NCI-H446 (cell line): ENCODE measurements at regions not wholly inside any gene's neighbourhood (a gene's known extent, or its start where the extent isn't known, plus 50 kb on each side); places are given as distances from the start of the nearest gene placed in this dataset.
"Not testable (repeated sequence)": the region's sequence is repeated elsewhere in the genome, so short reads cannot be mapped to it uniquely, and the experiment has no call there.

Source experiments
- DNase-seq, 2 experiments: peaks; one replicate each; lab custom pipeline; 2025; lab: John Stamatoyannopoulos, UW

GRCh38 chr2:142484111-142484510 lies 353.3 kb upstream of the LRP1B start:
- peak in 1 of 2 experiments; percentile 23 for DNase-seq

DNA sequence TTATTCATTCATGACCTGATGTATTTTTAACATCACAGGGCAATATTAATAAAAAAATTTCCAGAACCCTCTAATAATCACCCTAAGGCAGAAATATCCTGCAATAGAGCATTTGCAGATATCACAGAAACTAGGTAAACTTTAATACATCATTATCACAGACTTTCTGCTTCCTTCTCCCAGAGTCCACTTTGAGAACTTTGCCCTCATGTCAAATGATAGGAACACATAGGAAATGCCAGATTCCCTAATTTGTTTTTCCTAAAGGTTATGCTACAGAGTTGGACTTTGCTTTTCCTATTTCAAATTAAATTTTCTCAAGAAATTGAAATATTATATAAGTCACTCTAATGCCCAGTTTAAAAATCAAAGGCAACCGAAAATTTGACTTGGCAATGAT lies 352.8 kb upstream of the LRP1B start:
- DNase-seq, result no peak

GRCh38 chr2:142478206-142478605 lies 347.4 kb upstream of the LRP1B start:
- no peak for DNase-seq

GRCh38 chr2:142472382-142472781 lies 341.6 kb upstream of the LRP1B start:
- peak; percentile 73 to 94 for DNase-seq

DNA sequence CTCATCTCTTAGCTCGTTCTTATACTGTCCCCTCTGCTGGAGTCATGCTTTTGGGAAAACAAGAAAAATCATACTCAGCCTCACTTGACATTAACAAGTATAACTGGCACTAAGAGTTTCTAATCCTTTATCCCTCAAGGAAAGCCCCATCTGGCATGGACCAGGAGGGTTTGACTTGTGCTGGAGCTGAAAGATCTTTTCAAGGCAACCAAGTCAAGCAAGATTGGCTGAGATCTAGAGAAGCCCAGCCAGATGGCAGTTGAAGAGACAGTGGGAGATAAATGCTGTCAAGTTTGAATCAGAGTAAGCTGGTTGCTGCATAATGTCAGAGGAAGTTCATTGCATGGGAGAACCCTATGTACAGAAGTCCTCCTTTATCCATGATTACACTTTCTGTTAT lies 336.5 kb upstream of the LRP1B start:
- DNase-seq, result peak in 1 of 2 experiments; percentile 43

DNA sequence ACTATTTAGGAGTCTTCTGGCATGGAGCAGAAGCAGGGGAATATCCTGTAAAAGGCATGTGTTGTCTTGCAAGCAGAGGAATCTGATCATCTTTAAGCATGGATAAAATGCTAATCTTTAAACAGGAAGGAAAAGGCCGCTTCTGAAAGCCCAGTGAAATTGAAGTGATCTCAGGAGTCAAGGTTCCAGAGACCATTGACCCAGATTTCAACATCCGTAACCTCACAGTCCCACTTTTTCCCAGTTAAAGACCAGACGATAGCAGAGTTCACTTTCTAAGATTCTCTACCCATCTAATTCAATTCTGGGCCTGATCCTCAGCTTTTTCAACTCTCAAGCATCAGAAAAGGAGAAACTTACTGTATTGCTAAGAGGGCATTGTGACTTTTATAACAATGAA lies 332.2 kb upstream of the LRP1B start:
- no peak for DNase-seq

DNA sequence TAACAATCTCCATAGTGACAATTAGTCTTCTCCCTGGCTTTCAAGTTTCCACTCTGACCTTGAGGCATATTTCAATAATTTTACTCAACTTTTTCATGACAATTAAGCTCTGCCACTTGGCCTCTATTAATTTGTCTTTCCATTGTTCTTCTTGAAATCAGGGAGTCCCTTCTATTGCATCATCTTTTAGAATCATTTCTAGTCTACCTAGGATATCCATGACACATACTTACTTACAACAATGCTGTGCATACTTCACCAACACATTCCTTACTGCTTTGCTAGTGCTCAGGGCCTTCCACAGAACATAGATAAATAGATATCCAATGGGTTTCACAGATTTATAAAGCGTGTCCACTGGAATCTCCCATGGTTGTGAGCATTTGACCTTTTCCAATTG lies 331.5 kb upstream of the LRP1B start:
- DNase-seq, result no peak

GRCh38 chr2:142445551-142446072 lies 314.8 kb upstream of the LRP1B start:
- DNase-seq, result no peak

- DNase-seq, result no peak
Measured at GRCh38 chr2:142445023-142445422, 314.2 kb upstream of the LRP1B start.

DNA sequence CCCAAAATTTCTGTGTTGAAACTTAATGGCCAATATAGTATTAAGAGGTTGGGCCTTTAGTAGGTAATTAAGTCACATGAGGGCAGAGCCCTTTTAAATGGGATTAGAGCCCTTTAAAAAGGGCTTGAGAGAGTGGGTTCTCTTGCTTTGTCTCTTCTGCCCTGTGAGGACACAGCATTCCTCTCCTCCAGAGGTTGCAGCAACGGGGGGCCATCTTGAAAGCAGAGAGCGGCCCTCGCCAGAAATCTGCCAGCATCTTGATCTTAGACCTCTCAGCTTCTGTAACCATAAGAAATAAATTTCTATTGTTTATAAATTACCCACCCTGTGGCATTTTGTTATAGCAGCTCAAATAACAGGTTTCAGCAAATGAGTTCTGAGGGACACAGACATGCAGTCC lies 305.0 kb upstream of the LRP1B start:
- DNase-seq, result no peak

DNA sequence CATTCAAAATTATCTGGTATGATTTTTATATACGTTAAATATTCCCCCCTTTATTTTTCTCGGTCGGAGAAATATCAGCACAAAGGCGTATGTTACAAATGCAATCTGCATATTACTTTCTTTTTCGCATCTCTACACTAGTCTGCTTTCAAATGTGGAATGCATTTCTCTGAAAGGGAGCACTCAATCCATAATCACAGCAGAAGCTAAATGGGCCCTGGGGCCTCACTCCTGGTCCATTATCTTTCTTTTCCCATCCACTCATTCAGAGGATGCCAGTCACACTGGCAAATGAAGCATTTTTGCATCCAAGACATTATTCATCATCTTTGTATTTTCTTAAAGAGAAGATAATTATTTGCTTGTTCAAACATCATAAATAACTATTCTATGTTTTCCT lies 295.2 kb upstream of the LRP1B start:
- no peak for DNase-seq

DNA sequence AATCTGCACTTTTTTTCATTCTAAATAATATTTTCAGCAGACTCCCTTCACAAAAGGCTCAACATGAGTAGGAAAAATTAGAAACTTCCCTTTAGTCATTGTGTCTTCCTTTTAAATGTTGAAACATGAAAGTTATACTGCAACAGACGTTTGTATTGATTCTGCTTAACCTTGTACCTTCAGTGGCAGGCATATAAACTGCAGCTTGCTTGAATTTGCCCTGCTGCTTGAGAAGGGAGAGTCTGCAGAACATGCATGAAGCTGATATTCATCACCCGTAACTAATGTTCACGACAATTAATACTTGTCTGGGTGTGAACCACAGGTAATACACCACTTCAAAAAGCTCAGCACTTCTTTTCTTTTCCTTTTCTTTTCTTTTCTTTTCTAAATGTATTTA lies 294.7 kb upstream of the LRP1B start:
- DNase-seq, result no peak

GRCh38 chr2:142423603-142424002 lies 292.8 kb upstream of the LRP1B start:
- DNase-seq, result no peak

DNA sequence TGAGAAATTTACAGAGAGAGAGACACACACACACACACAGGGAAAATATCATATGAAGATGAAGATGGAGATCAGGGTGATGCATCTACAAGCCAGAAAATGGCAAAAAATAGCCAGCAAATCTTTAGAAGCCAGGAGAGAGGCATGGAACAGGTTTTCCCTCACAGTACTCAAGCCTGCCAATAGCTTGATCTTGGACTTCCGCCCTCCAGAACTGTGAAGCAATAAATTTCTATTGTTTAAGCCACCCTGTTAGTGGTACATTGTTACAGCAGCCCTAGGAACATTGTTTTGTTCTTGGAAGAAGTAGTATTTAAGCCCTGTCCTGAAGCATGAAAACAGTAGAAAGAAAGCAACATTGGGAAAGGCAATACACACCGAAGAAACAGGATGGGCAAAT lies 292.0 kb upstream of the LRP1B start:
- peak in 1 of 2 experiments; percentile 24 for DNase-seq

DNA sequence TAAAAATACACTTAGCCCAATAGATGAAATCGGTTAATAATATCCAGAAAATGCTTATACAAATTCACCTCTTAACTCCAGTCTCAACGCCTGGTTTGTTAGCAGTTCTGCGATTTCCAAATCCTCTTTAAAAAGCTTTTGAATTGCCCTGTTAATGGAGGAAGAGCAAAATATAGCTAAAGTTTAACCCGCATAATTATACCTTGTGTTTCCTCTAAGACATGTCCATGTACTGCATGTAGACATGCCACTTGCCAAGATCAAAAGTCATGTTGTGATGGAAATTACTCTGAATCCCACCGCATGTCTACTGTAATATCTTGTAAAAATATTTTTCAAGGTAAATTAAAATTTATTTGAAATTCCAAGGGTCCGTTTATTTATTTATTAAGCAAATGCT lies 291.2 kb upstream of the LRP1B start:
- DNase-seq, result no peak

GRCh38 chr2:142418699-142419098 lies 287.9 kb upstream of the LRP1B start:
- DNase-seq, result not testable (repeated sequence)

GRCh38 chr2:142416996-142417395 lies 286.2 kb upstream of the LRP1B start:
- no peak for DNase-seq

GRCh38 chr2:142415461-142415860 lies 284.6 kb upstream of the LRP1B start:
- no peak for DNase-seq

- DNase-seq, result no peak
Measured at GRCh38 chr2:142398212-142398611, 267.4 kb upstream of the LRP1B start.

- DNase-seq, result no peak
Measured at GRCh38 chr2:142395291-142395690, 264.5 kb upstream of the LRP1B start.

- no peak for DNase-seq
Measured at GRCh38 chr2:142380372-142380771, 249.6 kb upstream of the LRP1B start.

GRCh38 chr2:142362069-142362468 lies 231.3 kb upstream of the LRP1B start:
- DNase-seq, result not testable (repeated sequence)

GRCh38 chr2:142347751-142348150 lies 216.9 kb upstream of the LRP1B start:
- no peak for DNase-seq

GRCh38 chr2:142339261-142339660 lies 208.4 kb upstream of the LRP1B start:
- DNase-seq, result no peak

DNA sequence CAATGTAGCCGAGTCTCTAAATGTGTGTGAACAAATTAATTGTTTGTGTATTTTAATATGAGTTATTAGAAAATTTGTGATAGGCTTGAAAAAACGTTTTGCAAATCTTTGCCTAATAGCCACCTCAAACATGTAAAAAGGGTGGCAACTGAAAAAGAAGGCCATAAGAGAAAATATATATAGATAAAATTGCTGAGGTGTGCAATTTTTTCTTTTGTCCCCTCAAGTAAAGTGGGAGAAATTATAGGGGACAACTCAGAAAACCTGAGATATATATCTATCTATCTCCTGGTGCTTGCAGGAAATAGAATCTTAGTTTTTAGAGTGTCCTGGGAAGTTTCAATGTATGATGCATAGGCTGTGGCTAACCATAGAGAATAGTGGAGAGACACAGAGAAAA lies 201.4 kb upstream of the LRP1B start:
- no peak for DNase-seq
